HepG2 (cell line): ENCODE measurements at regions not wholly inside any gene's neighbourhood (a gene's known extent, or its start where the extent isn't known, plus 50 kb on each side); places are given as distances from the start of the nearest gene placed in this dataset.

ENCODE experiments used
- PPARG ChIP-seq: conservative IDR thresholded peaks from 2 replicates; pipeline ENCODE4 v1.6.1; 2016; ENCODE audit warnings: missing biosample characterization, missing genetic modification reagents
- TBX2 ChIP-seq: sonication (generic); formaldehyde crosslinking; IDR thresholded peaks from 2 replicates; pipeline ENCODE4 v1.5.0; 2020; ENCODE audit warnings: missing genetic modification reagents, mild to moderate bottlenecking, borderline replicate concordance
- TF ChIP-seq, protein P1 (sequence below): sonication (generic); formaldehyde crosslinking; IDR thresholded peaks from 2 replicates; pipeline ENCODE4 v1.5.1; 2020; ENCODE audit warnings: missing genetic modification reagents, mild to moderate bottlenecking, borderline replicate concordance
- TF ChIP-seq, protein P2 (sequence below): sonication (generic); formaldehyde crosslinking; IDR thresholded peaks from 2 replicates; pipeline ENCODE4 v1.4.0; 2020; ENCODE audit warnings: missing genetic modification reagents
- TF ChIP-seq, protein P3 (sequence below), 2 experiments: IDR thresholded peaks; 2 replicates each; pipeline ENCODE4 v1.6.1; 2011 to 2012; ENCODE audit warnings: low read length in 2 of 2, borderline replicate concordance in 1 of 2, low read depth in 1 of 2, mild to moderate bottlenecking in 1 of 2, moderate library complexity in 1 of 2
- TF ChIP-seq, protein P4 (sequence below): IDR thresholded peaks from 2 replicates; pipeline ENCODE4 v1.6.1; 2018; ENCODE audit warnings: missing genetic modification reagents, mild to moderate bottlenecking, missing compliant biosample characterization
- TF ChIP-seq, protein P5 (sequence below): sonication (generic); formaldehyde crosslinking; IDR thresholded peaks from 2 replicates; pipeline ENCODE4 v1.4.0; 2020; ENCODE audit warnings: mild to moderate bottlenecking, missing genetic modification reagents

DNA sequence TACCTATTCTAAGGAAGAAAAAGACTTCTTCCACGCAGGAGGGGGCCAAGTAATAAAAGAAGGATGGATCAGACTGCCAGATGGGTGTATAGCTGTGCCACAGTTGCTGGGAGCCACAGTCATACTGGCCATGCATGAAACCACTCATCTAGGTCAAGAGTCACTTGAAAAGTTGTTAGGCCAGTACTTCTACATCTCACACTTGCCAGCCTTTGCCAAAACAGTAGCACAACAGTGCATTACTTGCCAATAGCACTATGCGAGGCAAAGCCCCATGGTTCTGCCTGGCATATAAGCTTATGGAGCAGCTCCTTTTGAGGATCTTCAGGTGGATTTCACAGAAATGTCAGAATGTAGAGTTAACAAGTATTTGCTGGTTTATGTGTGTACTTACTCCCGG, 735.0 kb downstream of the NLGN4Y start (continued):
- TF ChIP-seq, protein P1, sequence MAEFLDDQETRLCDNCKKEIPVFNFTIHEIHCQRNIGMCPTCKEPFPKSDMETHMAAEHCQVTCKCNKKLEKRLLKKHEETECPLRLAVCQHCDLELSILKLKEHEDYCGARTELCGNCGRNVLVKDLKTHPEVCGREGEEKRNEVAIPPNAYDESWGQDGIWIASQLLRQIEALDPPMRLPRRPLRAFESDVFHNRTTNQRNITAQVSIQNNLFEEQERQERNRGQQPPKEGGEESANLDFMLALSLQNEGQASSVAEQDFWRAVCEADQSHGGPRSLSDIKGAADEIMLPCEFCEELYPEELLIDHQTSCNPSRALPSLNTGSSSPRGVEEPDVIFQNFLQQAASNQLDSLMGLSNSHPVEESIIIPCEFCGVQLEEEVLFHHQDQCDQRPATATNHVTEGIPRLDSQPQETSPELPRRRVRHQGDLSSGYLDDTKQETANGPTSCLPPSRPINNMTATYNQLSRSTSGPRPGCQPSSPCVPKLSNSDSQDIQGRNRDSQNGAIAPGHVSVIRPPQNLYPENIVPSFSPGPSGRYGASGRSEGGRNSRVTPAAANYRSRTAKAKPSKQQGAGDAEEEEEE (CRISPR knock-in tag): no peak
- TF ChIP-seq, protein P2, sequence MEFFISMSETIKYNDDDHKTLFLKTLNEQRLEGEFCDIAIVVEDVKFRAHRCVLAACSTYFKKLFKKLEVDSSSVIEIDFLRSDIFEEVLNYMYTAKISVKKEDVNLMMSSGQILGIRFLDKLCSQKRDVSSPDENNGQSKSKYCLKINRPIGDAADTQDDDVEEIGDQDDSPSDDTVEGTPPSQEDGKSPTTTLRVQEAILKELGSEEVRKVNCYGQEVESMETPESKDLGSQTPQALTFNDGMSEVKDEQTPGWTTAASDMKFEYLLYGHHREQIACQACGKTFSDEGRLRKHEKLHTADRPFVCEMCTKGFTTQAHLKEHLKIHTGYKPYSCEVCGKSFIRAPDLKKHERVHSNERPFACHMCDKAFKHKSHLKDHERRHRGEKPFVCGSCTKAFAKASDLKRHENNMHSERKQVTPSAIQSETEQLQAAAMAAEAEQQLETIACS (CRISPR knock-in tag): no peak
- TF ChIP-seq TBX2 (CRISPR knock-in tag) (no peak), PPARG (CRISPR knock-in tag) (no peak)
- TF ChIP-seq, protein P3, sequence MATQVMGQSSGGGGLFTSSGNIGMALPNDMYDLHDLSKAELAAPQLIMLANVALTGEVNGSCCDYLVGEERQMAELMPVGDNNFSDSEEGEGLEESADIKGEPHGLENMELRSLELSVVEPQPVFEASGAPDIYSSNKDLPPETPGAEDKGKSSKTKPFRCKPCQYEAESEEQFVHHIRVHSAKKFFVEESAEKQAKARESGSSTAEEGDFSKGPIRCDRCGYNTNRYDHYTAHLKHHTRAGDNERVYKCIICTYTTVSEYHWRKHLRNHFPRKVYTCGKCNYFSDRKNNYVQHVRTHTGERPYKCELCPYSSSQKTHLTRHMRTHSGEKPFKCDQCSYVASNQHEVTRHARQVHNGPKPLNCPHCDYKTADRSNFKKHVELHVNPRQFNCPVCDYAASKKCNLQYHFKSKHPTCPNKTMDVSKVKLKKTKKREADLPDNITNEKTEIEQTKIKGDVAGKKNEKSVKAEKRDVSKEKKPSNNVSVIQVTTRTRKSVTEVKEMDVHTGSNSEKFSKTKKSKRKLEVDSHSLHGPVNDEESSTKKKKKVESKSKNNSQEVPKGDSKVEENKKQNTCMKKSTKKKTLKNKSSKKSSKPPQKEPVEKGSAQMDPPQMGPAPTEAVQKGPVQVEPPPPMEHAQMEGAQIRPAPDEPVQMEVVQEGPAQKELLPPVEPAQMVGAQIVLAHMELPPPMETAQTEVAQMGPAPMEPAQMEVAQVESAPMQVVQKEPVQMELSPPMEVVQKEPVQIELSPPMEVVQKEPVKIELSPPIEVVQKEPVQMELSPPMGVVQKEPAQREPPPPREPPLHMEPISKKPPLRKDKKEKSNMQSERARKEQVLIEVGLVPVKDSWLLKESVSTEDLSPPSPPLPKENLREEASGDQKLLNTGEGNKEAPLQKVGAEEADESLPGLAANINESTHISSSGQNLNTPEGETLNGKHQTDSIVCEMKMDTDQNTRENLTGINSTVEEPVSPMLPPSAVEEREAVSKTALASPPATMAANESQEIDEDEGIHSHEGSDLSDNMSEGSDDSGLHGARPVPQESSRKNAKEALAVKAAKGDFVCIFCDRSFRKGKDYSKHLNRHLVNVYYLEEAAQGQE (IDR thresholded peaks at IDR 0.05; ENCODE audit: borderline replicate concordance in 1 of 2, low read depth in 1 of 2, low read length in 2 of 2): no peak
- TF ChIP-seq, protein P4, sequence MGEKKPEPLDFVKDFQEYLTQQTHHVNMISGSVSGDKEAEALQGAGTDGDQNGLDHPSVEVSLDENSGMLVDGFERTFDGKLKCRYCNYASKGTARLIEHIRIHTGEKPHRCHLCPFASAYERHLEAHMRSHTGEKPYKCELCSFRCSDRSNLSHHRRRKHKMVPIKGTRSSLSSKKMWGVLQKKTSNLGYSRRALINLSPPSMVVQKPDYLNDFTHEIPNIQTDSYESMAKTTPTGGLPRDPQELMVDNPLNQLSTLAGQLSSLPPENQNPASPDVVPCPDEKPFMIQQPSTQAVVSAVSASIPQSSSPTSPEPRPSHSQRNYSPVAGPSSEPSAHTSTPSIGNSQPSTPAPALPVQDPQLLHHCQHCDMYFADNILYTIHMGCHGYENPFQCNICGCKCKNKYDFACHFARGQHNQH (CRISPR knock-in tag): no peak
- TF ChIP-seq, protein P5, sequence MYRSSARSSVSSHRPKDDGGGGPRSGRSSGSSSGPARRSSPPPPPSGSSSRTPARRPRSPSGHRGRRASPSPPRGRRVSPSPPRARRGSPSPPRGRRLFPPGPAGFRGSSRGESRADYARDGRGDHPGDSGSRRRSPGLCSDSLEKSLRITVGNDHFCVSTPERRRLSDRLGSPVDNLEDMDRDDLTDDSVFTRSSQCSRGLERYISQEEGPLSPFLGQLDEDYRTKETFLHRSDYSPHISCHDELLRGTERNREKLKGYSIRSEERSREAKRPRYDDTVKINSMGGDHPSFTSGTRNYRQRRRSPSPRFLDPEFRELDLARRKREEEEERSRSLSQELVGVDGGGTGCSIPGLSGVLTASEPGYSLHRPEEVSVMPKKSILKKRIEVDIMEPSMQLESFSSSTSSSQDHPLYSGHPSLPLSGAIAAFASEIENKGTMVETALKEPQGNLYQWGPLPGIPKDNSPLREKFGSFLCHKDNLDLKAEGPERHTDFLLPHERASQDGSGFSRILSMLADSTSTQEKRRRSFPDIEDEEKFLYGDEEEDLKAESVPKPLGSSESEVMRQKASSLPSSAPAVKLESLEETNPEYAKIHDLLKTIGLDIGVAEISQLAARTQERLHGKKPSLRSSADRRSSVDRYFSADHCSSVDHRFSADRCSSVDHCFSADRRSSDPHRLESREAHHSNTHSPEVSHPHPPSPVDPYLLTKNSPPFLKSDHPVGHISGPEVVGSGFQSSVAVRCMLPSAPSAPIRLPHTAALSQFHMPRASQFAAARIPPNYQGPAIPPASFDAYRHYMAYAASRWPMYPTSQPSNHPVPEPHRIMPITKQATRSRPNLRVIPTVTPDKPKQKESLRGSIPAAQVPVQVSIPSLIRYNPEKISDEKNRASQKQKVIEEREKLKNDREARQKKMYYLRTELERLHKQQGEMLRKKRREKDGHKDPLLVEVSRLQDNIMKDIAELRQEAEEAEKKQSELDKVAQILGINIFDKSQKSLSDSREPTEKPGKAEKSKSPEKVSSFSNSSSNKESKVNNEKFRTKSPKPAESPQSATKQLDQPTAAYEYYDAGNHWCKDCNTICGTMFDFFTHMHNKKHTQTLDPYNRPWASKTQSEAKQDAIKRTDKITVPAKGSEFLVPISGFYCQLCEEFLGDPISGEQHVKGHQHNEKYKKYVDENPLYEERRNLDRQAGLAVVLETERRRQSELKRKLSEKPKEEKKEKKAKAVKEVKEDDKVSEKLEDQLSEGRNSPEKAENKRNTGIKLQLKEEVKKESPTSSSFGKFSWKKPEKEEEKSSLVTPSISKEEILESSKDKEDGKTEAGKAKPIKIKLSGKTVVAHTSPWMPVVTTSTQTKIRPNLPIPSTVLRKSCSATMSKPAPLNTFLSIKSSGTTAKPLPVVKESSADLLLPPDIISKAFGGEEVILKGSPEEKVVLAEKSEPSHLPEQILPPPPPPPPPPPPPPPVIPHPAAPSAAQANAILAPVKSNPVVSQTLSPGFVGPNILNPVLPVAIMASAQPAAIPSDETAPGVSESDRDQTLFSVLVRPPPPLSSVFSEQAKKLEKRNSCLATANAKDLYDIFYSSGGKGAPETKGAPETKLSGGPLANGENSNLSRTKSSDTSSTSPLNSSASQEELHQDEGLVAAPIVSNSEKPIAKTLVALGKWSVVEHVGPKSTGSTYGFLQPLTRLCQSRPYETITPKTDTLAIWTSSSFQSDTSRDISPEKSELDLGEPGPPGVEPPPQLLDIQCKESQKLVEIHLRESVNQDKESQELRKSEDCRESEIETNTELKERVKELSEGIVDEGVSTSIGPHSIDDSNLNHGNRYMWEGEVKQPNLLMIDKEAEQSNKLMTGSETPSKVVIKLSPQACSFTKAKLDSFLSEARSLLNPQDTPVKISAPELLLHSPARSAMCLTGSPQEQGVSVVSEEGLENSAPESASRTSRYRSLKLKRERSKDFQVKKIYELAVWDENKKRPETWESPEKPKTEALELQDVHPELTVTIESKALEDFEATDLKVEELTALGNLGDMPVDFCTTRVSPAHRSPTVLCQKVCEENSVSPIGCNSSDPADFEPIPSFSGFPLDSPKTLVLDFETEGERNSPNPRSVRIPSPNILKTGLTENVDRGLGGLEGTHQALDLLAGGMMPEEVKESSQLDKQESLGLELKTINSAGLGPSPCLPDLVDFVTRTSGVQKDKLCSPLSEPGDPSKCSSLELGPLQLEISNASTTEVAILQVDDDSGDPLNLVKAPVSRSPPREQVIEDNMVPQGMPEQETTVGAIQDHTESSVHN (CRISPR knock-in tag): no peak
